HEK293T (cell line): ENCODE measurements at regions not wholly inside any gene's neighbourhood (a gene's known extent, or its start where the extent isn't known, plus 50 kb on each side); places are given as distances from the start of the nearest gene placed in this dataset.

ENCODE experiments used
- CTBP1 ChIP-seq: fragments of 450-650 bp; IDR thresholded peaks from 2 replicates; pipeline ENCODE4 v1.6.1; 2016; ENCODE audit warnings: borderline replicate concordance
- ZNF384 ChIP-seq: fragments of 450-650 bp; IDR thresholded peaks from 2 replicates; pipeline ENCODE4 v1.6.1; 2016

DNA sequence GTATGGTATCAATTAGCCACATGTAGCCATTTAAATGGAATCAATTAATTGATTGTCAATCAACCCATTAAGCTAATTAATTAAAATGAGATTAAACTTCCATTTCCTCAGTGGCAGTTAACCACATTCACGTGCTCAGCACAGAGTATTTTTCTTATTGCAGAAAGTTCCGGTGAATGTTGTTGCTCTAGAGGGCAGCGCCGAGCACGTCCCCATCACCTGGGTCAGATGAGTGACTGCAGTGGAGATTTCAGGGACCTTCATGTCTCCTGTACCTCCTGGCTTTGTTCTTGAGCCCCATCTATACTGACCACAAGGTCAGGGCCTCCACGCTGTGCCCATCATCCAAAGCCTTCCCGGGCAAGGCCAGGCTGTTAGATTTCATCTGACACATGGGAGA lies 168.8 kb upstream of the MKI67 start:
- TF ChIP-seq ZNF384 (no peak), CTBP1 (no peak)
